ENCODE measurements at regions not wholly inside any gene's neighbourhood (a gene's known extent, or its start where the extent isn't known, plus 50 kb on each side); places are given as distances from the start of the nearest gene placed in this dataset.

DNA sequence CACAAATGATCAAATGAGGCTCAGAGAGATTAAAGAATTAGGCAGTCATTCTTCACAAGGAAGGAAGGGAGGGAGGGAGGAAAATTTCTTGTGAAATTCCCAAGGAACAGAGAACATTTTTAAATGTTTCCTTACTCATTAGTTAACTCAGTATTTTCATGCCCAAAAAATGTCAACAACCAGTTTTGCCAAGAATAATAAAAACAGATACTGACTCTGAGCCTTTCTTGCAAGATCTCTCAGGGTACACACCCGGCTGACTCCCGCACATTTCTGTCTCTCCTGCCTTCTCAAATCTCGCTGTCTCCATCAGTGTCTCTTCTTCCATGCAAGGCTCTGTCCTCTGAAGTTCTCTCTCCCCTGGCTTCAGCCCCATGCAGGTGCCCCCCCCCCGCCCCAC lies 265.9 kb downstream of the TJP1 start (continued):
- TF ChIP-seq EP300 (IDR thresholded peaks at IDR 0.05; ENCODE audit: borderline replicate concordance in 1 of 2, low read depth in 2 of 2, low read length in 2 of 2) (no peak), FOSL1 (IDR thresholded peaks at IDR 0.05; ENCODE audit: insufficient read depth, low read depth, low read length) (no peak)

Measured in H1 (cell line).